Fibroblast of skin of right biceps (primary cell): ENCODE measurements at regions not wholly inside any gene's neighbourhood (a gene's known extent, or its start where the extent isn't known, plus 50 kb on each side); places are given as distances from the start of the nearest gene placed in this dataset.

Experiments
- DNase-seq: peaks from one replicate; pipeline ENCODE4 v3.0.0-alpha.2; 2013

- DNase-seq, result peak; percentile 35
Observed at GRCh38 chr13:47685156-47685555, 315.9 kb downstream of the SUCLA2 start.

GRCh38 chr13:47680748-47681147, 320.3 kb downstream of the SUCLA2 start:
- peak; percentile 72 for DNase-seq

GRCh38 chr13:47679401-47679800, 321.7 kb downstream of the SUCLA2 start:
- peak; percentile 80 for DNase-seq

GRCh38 chr13:47678201-47678968, 322.7 kb downstream of the SUCLA2 start:
- DNase-seq, result peak; percentile 79

GRCh38 chr13:47675871-47676270, 325.2 kb downstream of the SUCLA2 start:
- no peak for DNase-seq

GRCh38 chr13:47673009-47673850, 327.8 kb downstream of the SUCLA2 start:
- peak; percentile 92 for DNase-seq

- peak; percentile 34 for DNase-seq
Observed at GRCh38 chr13:47672245-47673008, 328.6 kb downstream of the SUCLA2 start.

- no peak for DNase-seq
Observed at GRCh38 chr13:47671776-47672175, 329.3 kb downstream of the SUCLA2 start.

- no peak for DNase-seq
Observed at GRCh38 chr13:47665043-47665442, 336.0 kb downstream of the SUCLA2 start.

GRCh38 chr13:47661076-47661475, 340.0 kb downstream of the SUCLA2 start:
- peak; percentile 93 for DNase-seq

- no peak for DNase-seq
Observed at GRCh38 chr13:47656651-47657050, 344.4 kb downstream of the SUCLA2 start.

- no peak for DNase-seq
Observed at GRCh38 chr13:47650209-47650608, 350.9 kb downstream of the SUCLA2 start.

GRCh38 chr13:47647001-47647400, 354.1 kb downstream of the SUCLA2 start:
- no peak for DNase-seq

GRCh38 chr13:47646298-47646697, 354.8 kb downstream of the SUCLA2 start:
- DNase-seq, result no peak

- no peak for DNase-seq
Observed at GRCh38 chr13:47639738-47640447, 361.2 kb downstream of the SUCLA2 start.

GRCh38 chr13:47638627-47639026, 362.4 kb downstream of the SUCLA2 start:
- no peak for DNase-seq

- no peak for DNase-seq
Observed at GRCh38 chr13:47632311-47632710, 368.8 kb downstream of the SUCLA2 start.

GRCh38 chr13:47628666-47629065, 372.4 kb downstream of the SUCLA2 start:
- DNase-seq, result peak; percentile 83

GRCh38 chr13:47623862-47624261, 377.2 kb downstream of the SUCLA2 start:
- no peak for DNase-seq

- no peak for DNase-seq
Observed at GRCh38 chr13:47621931-47622330, 379.1 kb downstream of the SUCLA2 start.

- DNase-seq, result peak; percentile 60
Observed at GRCh38 chr13:47611664-47612288, 389.3 kb downstream of the SUCLA2 start.

GRCh38 chr13:47610687-47611086, 390.4 kb downstream of the SUCLA2 start:
- DNase-seq, result no peak
